IPS-NIHi11 (cell line): ENCODE measurements at regions not wholly inside any gene's neighbourhood (a gene's known extent, or its start where the extent isn't known, plus 50 kb on each side); places are given as distances from the start of the nearest gene placed in this dataset.
"Not testable (repeated sequence)": the region's sequence is repeated elsewhere in the genome, so short reads cannot be mapped to it uniquely, and the experiment has no call there.

Experiments
- DNase-seq: peaks from one replicate; pipeline ENCODE4 v3.0.0; 2012; ENCODE audit warnings: mixed read lengths, low spot score

GRCh38 chr14:106618471-106618951 lies 1092.1 kb downstream of the TMEM121 start:
- not testable (repeated sequence) for DNase-seq

GRCh38 chr14:106619606-106620005 lies 1093.2 kb downstream of the TMEM121 start:
- no peak for DNase-seq

GRCh38 chr14:106620368-106620767 lies 1094.0 kb downstream of the TMEM121 start:
- no peak for DNase-seq

GRCh38 chr14:106622200-106622745 lies 1095.9 kb downstream of the TMEM121 start:
- DNase-seq: no peak

- DNase-seq: no peak
Observed at GRCh38 chr14:106625186-106625585, 1098.8 kb downstream of the TMEM121 start.

- DNase-seq: not testable (repeated sequence)
Observed at GRCh38 chr14:106626469-106626868, 1100.1 kb downstream of the TMEM121 start.

GRCh38 chr14:106626942-106627588 lies 1100.7 kb downstream of the TMEM121 start:
- DNase-seq: not testable (repeated sequence)

- DNase-seq: no peak
Observed at GRCh38 chr14:106631879-106632278, 1105.5 kb downstream of the TMEM121 start.

- DNase-seq: no peak
Observed at GRCh38 chr14:106633721-106634120, 1107.3 kb downstream of the TMEM121 start.

- no peak for DNase-seq
Observed at GRCh38 chr14:106635569-106635968, 1109.2 kb downstream of the TMEM121 start.

- DNase-seq: not testable (repeated sequence)
Observed at GRCh38 chr14:106638786-106639452, 1112.5 kb downstream of the TMEM121 start.

- DNase-seq: no peak
Observed at GRCh38 chr14:106642090-106642489, 1115.7 kb downstream of the TMEM121 start.

GRCh38 chr14:106642971-106643370 lies 1116.6 kb downstream of the TMEM121 start:
- not testable (repeated sequence) for DNase-seq

- not testable (repeated sequence) for DNase-seq
Observed at GRCh38 chr14:106648874-106649273, 1122.5 kb downstream of the TMEM121 start.

GRCh38 chr14:106651016-106651415 lies 1124.6 kb downstream of the TMEM121 start:
- DNase-seq: no peak

- no peak for DNase-seq
Observed at GRCh38 chr14:106652494-106652893, 1126.1 kb downstream of the TMEM121 start.

- DNase-seq: no peak
Observed at GRCh38 chr14:106657460-106657859, 1131.1 kb downstream of the TMEM121 start.

GRCh38 chr14:106658066-106658860 lies 1131.9 kb downstream of the TMEM121 start:
- not testable (repeated sequence) for DNase-seq

GRCh38 chr14:106661561-106661960 lies 1135.2 kb downstream of the TMEM121 start:
- not testable (repeated sequence) for DNase-seq

- no peak for DNase-seq
Observed at GRCh38 chr14:106662936-106663550, 1136.7 kb downstream of the TMEM121 start.

- DNase-seq: not testable (repeated sequence)
Observed at GRCh38 chr14:106663805-106664410, 1137.5 kb downstream of the TMEM121 start.
